Stimulated activated CD4-positive, alpha-beta T cell treated with anti-CD3 and anti-CD28 coated beads, TNF-alpha, amount 100 ng/mL, for 48 hours (primary cell): ENCODE measurements at regions not wholly inside any gene's neighbourhood (a gene's known extent, or its start where the extent isn't known, plus 50 kb on each side); places are given as distances from the start of the nearest gene placed in this dataset.

ENCODE experiments used
- DNase-seq, 3 donors: peaks; one replicate each; pipeline ENCODE4 v3.0.0-alpha.2; 2020; ENCODE audit warnings: low read depth in 3 of 3

GRCh38 chr5:111582451-111582850 lies 70.1 kb upstream of the STARD4 start:
- DNase-seq: no peak

DNA sequence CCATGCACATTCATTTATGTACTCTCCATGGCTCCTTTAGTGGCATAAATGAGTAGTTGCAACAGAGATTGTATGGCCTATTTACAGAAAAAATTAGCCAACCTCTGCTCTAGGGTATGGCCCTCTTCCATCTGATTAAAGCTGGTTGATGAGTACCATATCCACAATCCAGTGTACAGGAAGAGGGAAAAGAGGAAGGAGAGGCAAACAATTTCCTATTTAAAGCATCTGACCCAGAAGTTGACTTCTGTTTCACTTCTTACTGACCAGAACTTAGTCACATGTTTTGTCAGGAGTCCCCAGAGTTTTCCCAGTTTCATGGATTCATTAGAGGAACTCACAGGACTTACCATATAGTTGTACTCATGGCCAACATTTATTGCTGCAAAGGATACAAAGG lies 68.6 kb upstream of the STARD4 start:
- DNase-seq: no peak

DNA sequence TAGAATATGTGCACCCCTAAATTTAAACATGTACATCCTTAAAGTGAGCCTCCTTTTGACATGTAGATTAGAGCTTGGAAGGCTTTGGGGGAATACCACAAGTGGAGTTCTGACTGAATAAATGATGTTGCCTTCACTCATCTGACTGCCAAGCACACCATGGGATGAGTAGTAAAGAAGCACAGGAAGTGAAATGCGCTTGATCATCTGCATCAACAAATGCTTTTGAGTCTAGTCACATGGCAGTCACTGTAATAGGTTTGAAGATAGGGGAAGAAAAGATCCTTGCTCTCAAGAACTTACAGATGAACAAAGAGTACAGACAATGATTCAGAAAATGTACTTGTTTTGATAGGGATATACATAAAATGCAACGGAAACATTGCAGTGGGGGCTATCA lies 62.0 kb upstream of the STARD4 start:
- no peak for DNase-seq

DNA sequence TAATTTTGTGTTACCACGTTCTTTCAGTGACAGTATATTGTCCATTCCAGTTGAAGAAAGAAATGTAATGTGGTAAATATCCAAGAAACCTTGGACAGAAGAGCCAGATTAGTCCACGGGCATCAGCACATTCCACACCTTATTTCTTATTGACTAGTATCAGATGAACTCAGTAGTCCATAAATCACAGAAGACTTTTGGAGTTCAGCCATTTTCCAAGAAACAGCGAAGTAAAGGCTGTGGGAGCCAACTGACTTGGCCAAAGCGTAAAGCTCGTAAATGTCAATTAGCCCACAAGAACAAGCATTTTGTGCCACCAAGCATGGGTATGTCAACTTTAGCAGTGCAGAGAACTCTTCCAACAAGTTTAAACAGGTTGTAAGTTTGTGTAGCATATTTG lies 60.2 kb upstream of the STARD4 start:
- no peak for DNase-seq

DNA sequence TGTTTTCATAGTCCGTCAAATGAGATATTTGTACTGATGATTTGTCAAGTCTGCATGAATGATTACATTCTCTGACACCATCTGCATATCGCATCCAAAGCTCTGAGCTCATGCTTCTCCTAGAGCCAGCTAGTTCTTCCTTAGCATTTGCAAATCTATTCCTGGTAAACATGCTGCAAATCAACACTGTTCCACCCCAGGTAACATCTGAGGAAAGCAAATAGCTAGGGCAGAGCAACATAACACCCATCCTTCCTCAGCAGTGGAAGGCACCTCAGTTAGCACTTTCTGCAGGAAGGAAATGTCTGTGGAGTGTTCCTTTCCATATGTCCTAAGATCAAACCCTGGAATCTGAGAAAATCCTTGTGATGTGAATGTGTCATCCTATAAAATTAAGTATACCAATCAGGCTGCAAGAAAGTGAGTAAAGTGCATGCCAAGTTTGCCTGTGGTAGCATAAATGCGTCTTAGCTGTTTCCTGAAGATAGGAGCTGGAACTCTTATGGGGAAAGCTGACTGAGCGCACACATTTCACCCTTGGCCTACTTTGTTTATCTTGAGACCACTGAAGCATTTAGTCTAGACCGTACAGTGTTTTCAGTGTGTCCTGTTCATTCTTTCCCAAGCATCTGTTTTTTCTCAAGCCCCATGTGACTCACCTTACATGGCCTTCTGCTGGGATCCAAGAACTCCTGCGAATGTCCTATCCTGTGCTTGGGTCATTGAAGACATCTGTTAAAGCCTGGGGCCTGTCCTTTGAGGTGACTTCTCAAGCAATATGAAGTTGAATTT lies 50.9 kb upstream of the STARD4 start:
- DNase-seq: no peak

GRCh38 chr5:111562561-111562960 lies 50.2 kb upstream of the STARD4 start:
- DNase-seq: no peak
